Bronchial epithelial cell (primary cell): ENCODE measurements at regions not wholly inside any gene's neighbourhood (a gene's known extent, or its start where the extent isn't known, plus 50 kb on each side); places are given as distances from the start of the nearest gene placed in this dataset.

Experiments
- DNase-seq: peaks from one replicate; pipeline ENCODE4 v3.0.0-alpha.2; 2010; ENCODE audit warnings: low read depth
- FAIRE-seq: peaks from 2 replicates; lab custom pipeline; 2011; peaks lifted over from hg19 to GRCh38; lab: Jason Lieb, UNC
- H3K27me3 ChIP-seq: 2 replicates; pipeline ENCODE4 v1.5.1; 2011; ENCODE audit warnings: low read length; ENCODE audit not compliant: control insufficient read depth, insufficient read depth
- H3K36me3 ChIP-seq: 2 replicates; pipeline ENCODE4 v1.5.1; 2011; ENCODE audit warnings: low read length; ENCODE audit not compliant: control insufficient read depth, insufficient read depth
- H3K4me3 ChIP-seq: 2 replicates; pipeline ENCODE4 v1.5.1; 2011; ENCODE audit warnings: mild to moderate bottlenecking, low read depth, low read length, control low read depth
- TF ChIP-seq, protein P1 (sequence below): IDR thresholded peaks from 2 replicates; pipeline ENCODE4 v1.5.1; 2011; ENCODE audit warnings: mild to moderate bottlenecking, moderate library complexity, low read length, control low read depth, inconsistent platforms; ENCODE audit not compliant: insufficient read depth, severe bottlenecking

DNA sequence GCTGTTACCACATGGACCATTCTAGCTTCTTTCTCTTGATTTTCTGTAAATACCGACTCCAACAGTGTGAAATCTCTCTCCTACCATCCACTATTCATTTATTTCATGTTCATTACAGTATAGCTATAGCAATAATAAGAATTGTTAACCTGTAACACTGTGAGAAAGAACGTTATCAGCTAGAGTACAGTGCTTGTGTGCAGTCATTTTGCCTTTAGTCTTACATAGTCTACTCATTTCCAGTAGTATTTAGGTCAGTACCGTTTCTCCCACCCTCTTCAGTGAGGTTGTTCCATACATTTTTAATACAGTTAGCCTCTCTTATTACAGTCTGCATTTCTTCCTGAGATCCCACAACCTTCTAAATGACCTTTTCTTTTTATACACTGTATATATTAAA lies 257.1 kb downstream of the LY86 start:
- TF ChIP-seq, protein P1, sequence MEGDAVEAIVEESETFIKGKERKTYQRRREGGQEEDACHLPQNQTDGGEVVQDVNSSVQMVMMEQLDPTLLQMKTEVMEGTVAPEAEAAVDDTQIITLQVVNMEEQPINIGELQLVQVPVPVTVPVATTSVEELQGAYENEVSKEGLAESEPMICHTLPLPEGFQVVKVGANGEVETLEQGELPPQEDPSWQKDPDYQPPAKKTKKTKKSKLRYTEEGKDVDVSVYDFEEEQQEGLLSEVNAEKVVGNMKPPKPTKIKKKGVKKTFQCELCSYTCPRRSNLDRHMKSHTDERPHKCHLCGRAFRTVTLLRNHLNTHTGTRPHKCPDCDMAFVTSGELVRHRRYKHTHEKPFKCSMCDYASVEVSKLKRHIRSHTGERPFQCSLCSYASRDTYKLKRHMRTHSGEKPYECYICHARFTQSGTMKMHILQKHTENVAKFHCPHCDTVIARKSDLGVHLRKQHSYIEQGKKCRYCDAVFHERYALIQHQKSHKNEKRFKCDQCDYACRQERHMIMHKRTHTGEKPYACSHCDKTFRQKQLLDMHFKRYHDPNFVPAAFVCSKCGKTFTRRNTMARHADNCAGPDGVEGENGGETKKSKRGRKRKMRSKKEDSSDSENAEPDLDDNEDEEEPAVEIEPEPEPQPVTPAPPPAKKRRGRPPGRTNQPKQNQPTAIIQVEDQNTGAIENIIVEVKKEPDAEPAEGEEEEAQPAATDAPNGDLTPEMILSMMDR = no peak
- no peak for FAIRE-seq
- Histone ChIP-seq H3K36me3 (no peaks in the 10 kb centered on the region), H3K4me3 (no peak overlapping the region), H3K27me3 (no peaks in the 10 kb centered on the region)
- no peak for DNase-seq

DNA sequence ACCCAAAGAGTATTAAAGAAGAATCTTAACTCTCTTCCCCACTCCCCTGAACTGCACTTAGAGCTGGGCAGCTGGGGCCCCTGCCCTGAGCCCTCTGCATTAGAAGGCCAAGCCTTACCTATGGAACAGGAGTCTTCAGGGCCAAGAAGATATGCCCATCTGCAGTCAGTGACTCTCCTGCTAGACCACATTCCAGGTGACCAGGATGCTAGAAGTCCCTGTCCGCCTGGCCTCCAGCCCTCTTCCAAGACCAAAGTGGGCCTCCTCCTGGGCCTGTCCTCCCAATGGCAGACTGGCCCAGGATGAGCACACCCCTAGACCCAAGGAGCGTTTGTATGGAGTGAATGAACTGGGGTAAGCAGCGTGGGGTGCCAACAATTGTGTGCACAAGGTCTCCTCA lies 259.1 kb downstream of the LY86 start:
- TF ChIP-seq, protein P1 = no peak
- DNase-seq = no peak
- H3K27me3 ChIP-seq = no peaks in the 10 kb centered on the region
- no peak for FAIRE-seq
- no peaks in the 10 kb centered on the region for H3K36me3 ChIP-seq
- H3K4me3 ChIP-seq = no peak overlapping the region

DNA sequence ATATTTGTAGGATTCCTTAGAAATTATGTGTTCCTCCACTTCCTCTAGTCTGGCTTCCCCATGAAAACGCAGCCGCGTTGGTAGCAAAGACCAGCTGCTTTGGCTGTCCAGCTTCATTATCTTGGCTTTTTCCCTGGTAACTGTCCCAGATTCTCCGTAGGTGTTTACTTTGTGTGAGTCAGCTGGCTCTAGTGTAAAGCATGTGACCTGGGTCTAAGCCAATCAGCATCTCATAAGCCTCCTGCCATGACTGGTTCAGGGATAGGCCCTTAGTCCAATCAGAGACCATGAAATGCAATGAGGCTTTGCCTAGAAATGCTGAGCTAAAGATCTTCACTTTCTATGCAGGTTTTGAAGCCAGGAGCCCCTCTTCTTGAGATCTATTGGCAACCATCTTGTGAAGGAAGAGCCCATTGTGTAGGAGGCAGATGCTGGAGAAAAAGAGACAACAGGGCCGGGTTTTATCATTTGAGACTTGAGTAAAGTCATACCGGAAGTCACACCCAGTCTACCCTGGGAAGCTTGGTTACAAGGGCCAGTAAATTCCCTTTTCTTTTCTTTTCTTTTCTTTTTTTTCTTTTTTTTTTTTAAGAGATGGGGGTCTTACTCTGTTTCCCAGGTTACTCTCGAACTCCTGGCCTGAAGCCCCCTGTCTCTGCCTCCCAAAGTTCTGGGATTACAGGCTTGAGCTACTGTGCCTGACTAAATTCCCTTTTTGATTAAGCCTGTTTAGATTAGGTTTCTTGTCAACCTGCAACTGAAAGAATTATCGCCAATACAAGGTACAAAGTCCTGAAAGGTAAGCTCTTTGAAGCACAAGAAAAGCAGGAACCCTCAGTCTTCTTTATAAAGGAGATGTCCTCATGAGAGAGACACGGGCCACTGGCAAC lies 256.5 kb upstream of the RREB1 start:
- peak; percentile 73 for DNase-seq
- H3K36me3 ChIP-seq = no peaks in the 10 kb centered on the region
- TF ChIP-seq, protein P1 = no peak
- no peak for FAIRE-seq
- no peaks in the 10 kb centered on the region for H3K27me3 ChIP-seq
- H3K4me3 ChIP-seq = no peak overlapping the region

DNA sequence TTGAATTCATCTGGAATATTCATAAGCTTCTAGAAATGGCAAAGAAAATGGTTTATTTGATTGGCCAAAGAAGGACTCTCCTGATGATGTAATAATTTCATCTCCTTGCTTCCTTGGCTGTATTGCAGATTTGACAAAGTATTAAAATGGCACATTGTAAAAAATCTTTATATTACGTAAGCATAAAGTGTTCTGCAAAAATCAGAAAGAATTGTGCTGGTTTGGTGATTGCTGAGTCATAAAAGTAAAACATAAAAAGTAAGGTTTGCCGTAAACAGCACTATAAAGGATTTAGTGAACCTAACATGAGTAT lies 255.9 kb upstream of the RREB1 start:
- FAIRE-seq = no peak
- no peak overlapping the region for H3K4me3 ChIP-seq
- TF ChIP-seq, protein P1 = no peak
- no peak for DNase-seq
- H3K27me3 ChIP-seq = no peaks in the 10 kb centered on the region
- H3K36me3 ChIP-seq = no peaks in the 10 kb centered on the region

DNA sequence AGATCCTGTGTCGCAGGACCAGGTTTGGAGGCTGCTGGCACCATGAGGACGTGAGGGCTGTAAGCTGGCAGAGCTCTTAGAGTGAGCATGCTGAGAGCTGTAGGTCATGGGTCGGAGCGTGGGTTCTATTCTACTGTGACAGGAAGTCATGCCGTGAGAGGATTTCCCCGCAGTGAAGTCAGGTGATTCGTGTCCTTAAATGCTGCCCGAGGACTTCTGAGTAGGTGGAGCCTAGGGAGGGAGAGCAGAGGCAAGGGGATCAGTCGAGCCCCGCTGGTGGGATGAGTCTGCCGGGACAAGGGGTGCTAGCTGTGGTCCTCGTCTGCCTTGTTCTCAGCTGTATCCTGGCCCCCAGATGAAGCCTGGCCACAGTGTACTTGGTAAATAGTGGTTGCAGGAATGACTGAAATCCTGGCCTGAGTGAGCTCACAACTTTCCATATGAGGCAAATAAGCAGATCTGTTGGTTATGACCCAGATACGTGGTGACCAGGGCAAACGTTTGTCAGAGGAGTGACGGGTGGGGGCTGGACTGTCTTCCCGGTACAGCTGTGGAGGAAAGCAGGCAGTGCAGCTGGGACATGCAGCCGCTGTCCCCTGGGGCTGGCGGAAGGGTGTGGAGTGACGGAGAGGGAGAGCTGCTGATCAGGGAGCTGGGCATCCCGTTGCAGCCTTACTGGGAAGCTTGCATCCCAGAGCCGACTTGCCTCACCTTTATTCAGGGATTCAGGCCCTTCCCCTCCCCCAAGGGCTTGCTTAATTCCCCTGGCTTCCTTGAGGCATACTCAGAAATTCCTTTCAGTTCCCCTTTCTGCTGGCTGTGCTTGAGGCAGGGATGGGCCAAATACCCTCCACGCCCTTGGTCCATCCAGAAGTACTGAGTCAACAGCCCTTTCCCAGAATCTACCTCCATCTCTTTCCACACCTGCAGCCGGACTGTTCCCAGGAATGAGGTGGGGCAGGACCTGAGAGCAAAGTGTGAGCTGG lies 250.9 kb upstream of the RREB1 start:
- Histone ChIP-seq H3K27me3 (no peaks in the 10 kb centered on the region), H3K4me3 (no peak overlapping the region), H3K36me3 (no peaks in the 10 kb centered on the region)
- peak; percentile 95 for DNase-seq
- peak; percentile 93 for FAIRE-seq
- TF ChIP-seq, protein P1 = no peak
